Mesothelial cell of epicardium (in vitro differentiated cells): ENCODE measurements at regions not wholly inside any gene's neighbourhood (a gene's known extent, or its start where the extent isn't known, plus 50 kb on each side); places are given as distances from the start of the nearest gene placed in this dataset.

Source experiments
- DNase-seq, 2 experiments: peaks; one replicate each; pipeline ENCODE4 v3.0.0; 2021; ENCODE audit warnings: low spot score in 2 of 2; ENCODE audit not compliant: unreplicated experiment in 2 of 2
- H3K27ac Mint-ChIP-seq: 2 replicates; pipeline ENCODE4 v1.8.0; 2021; ENCODE audit warnings: mixed read lengths
- H3K27me3 Mint-ChIP-seq: 2 replicates; pipeline ENCODE4 v1.8.0; 2021; ENCODE audit warnings: low read depth, mixed read lengths
- H3K36me3 Mint-ChIP-seq: 2 replicates; pipeline ENCODE4 v1.8.0; 2021; ENCODE audit warnings: mixed read lengths
- H3K4me1 Mint-ChIP-seq: 2 replicates; pipeline ENCODE4 v1.8.0; 2021; ENCODE audit warnings: mixed read lengths
- H3K4me3 Mint-ChIP-seq: 2 replicates; pipeline ENCODE4 v1.8.0; 2021; ENCODE audit warnings: mild to moderate bottlenecking, moderate library complexity, mixed read lengths
- H3K9me3 Mint-ChIP-seq: 2 replicates; pipeline ENCODE4 v1.8.0; 2021; ENCODE audit warnings: mixed read lengths
- TF ChIP-seq, protein P1 (sequence below): fragments of 200-600 bp; sonication (generic); IDR thresholded peaks from one replicate; pipeline ENCODE4 v1.5.0; 2021; ENCODE audit warnings: antibody characterized with exemption; ENCODE audit not compliant: unreplicated experiment

GRCh38 chr11:80503990-80504389, 1063.2 kb upstream of the TENM4 start:
- TF ChIP-seq, protein P1, sequence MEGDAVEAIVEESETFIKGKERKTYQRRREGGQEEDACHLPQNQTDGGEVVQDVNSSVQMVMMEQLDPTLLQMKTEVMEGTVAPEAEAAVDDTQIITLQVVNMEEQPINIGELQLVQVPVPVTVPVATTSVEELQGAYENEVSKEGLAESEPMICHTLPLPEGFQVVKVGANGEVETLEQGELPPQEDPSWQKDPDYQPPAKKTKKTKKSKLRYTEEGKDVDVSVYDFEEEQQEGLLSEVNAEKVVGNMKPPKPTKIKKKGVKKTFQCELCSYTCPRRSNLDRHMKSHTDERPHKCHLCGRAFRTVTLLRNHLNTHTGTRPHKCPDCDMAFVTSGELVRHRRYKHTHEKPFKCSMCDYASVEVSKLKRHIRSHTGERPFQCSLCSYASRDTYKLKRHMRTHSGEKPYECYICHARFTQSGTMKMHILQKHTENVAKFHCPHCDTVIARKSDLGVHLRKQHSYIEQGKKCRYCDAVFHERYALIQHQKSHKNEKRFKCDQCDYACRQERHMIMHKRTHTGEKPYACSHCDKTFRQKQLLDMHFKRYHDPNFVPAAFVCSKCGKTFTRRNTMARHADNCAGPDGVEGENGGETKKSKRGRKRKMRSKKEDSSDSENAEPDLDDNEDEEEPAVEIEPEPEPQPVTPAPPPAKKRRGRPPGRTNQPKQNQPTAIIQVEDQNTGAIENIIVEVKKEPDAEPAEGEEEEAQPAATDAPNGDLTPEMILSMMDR = no peak
- peaks cover 19% of the 10 kb centered on the region for H3K9me3 Mint-ChIP-seq

GRCh38 chr11:80502511-80502910, 1061.7 kb upstream of the TENM4 start:
- Mint-ChIP-seq H3K27ac (no peak overlapping the region), H3K4me3 (no peak overlapping the region), H3K9me3 (peaks cover 7% of the 10 kb centered on the region), H3K36me3 (peaks cover 2% of the 10 kb centered on the region), H3K27me3 (no peaks in the 10 kb centered on the region), H3K4me1 (peaks cover 5% of the 10 kb centered on the region)
- TF ChIP-seq, protein P1 = no peak
- DNase-seq = no peak

More at GRCh38 chr11:80503990-80504389, 1063.2 kb upstream of the TENM4 start:
- H3K36me3 Mint-ChIP-seq = peaks cover 12% of the 10 kb centered on the region
- no peak overlapping the region for H3K27ac Mint-ChIP-seq
- no peak overlapping the region for H3K4me3 Mint-ChIP-seq
- no peak for DNase-seq
- peaks cover 5% of the 10 kb centered on the region for H3K4me1 Mint-ChIP-seq
- H3K27me3 Mint-ChIP-seq = no peaks in the 10 kb centered on the region

DNA sequence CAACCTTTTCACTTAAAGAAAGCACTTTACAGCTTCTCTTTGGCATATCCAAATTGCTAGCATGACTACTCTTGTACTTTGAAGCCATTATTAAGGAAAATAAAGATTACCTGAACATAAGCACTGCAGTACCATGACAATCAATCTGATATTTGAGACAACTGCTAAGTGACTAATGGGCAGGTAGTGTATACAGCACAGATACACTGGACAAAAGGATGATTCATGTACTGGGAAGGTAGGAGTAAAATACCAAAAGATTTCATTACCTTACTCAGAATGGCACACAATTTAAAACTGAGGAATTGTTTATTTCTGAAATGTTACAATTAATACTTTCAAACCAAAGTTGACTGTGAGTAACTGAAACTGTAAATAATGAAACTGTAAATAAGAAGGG, 1054.3 kb upstream of the TENM4 start:
- no peak for DNase-seq
- Mint-ChIP-seq H3K36me3 (peaks cover 9% of the 10 kb centered on the region), H3K27ac (no peak overlapping the region), H3K4me1 (no peaks in the 10 kb centered on the region), H3K4me3 (no peak overlapping the region), H3K9me3 (peaks cover 27% of the 10 kb centered on the region), H3K27me3 (no peaks in the 10 kb centered on the region)
- TF ChIP-seq, protein P1 = no peak

DNA sequence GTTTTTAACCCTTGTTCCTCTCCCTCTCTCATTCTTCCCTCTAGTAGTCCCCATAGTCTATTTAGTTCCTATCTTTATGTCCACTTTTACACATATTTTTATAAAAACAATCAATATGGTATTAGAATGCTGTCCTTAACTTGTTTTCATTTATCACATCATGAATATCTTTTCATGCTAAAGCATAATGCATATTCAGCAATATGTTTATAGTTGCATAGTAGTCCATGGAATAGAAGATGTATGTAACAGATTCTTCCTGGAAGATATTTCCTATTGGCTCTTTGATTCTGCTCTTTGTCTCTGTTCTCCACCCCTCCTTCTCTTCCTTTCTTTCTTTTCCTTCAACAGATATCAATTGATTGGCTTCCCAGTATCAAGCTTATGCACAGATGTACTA, 1047.1 kb upstream of the TENM4 start:
- Mint-ChIP-seq H3K9me3 (peaks cover 8% of the 10 kb centered on the region), H3K4me1 (no peaks in the 10 kb centered on the region)

DNA sequence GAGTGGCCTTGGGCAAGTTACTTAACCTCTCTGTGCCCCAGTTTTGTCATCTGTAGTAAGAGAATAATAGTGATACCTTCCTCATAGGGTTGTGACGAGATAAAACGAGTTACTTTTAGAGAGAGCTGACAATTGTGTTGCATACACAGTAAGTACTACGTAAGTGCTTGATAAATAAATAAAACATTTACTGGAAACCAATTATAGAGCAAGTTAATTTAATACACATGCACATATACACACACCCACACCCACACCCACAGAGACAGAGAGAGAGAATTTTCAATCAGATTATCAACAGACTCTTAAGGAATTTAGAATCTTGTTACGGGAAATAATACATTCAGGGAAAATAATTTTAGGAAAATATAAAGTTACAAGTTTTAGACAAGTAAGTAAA, 1045.8 kb upstream of the TENM4 start:
- TF ChIP-seq, protein P1 = no peak
- H3K27me3 Mint-ChIP-seq = no peaks in the 10 kb centered on the region
- no peaks in the 10 kb centered on the region for H3K4me1 Mint-ChIP-seq
- peaks cover 9% of the 10 kb centered on the region for H3K9me3 Mint-ChIP-seq
- DNase-seq = no peak
- H3K27ac Mint-ChIP-seq = no peak overlapping the region
- H3K36me3 Mint-ChIP-seq = no peaks in the 10 kb centered on the region
- H3K4me3 Mint-ChIP-seq = no peak overlapping the region

More for the DNA sequence above, 1047.1 kb upstream of the TENM4 start:
- TF ChIP-seq, protein P1 = no peak
- Mint-ChIP-seq H3K4me3 (no peak overlapping the region), H3K27ac (no peak overlapping the region), H3K36me3 (peaks cover 3% of the 10 kb centered on the region), H3K27me3 (no peaks in the 10 kb centered on the region)
- no peak for DNase-seq

DNA sequence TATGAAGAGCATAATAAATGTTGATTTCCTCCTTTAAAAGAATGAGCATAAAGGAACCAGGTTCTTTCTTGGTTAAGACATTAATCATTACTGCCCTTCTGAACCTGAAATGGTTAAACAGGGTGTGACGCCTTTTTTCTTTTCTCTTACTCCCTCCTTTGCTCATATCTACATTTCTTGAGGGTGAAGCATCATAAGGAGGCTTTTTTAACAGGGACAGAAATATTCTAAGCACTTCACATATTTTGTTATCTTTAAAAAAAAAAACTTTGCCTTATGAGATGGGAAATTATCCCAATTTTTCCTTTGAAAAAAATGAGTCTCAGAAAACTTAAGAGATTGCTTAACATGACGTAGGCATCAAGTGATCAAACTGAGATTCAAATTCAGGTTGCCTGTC, 1036.3 kb upstream of the TENM4 start:
- Mint-ChIP-seq H3K4me1 (peaks cover 5% of the 10 kb centered on the region), H3K27me3 (no peaks in the 10 kb centered on the region), H3K9me3 (no peaks in the 10 kb centered on the region), H3K36me3 (no peaks in the 10 kb centered on the region), H3K4me3 (no peak overlapping the region), H3K27ac (no peak overlapping the region)
- no peak for DNase-seq
- TF ChIP-seq, protein P1 = no peak
